Skeletal muscle tissue (tissue), 3 donors: ENCODE measurements at regions not wholly inside any gene's neighbourhood (a gene's known extent, or its start where the extent isn't known, plus 50 kb on each side); places are given as distances from the start of the nearest gene placed in this dataset.

Source experiments
- H3K27ac ChIP-seq: one replicate; pipeline ENCODE4 v1.7.0; 2013; ENCODE audit warnings: mild to moderate bottlenecking, low read depth, low read length, inconsistent platforms
- H3K27me3 ChIP-seq, 3 donors: one replicate each; pipeline ENCODE4 v1.7.0; 2013; ENCODE audit warnings: low read length in 3 of 3; ENCODE audit not compliant: control insufficient read depth in 3 of 3, insufficient read depth in 3 of 3
- H3K36me3 ChIP-seq, 3 donors: one replicate each; pipeline ENCODE4 v1.7.0; 2013; ENCODE audit warnings: low read length in 3 of 3; ENCODE audit not compliant: control insufficient read depth in 3 of 3, insufficient read depth in 3 of 3
- H3K4me1 ChIP-seq, 3 donors: one replicate each; pipeline ENCODE4 v1.7.0; 2013; ENCODE audit warnings: low read length in 3 of 3, mild to moderate bottlenecking in 3 of 3; ENCODE audit not compliant: control insufficient read depth in 3 of 3, insufficient read depth in 3 of 3
- H3K4me3 ChIP-seq, 3 donors: one replicate each; pipeline ENCODE4 v1.7.0; 2013; ENCODE audit warnings: low read length in 3 of 3
- H3K9ac ChIP-seq, 3 donors: one replicate each; pipeline ENCODE4 v1.7.0; 2013; ENCODE audit warnings: low read length in 3 of 3, mild to moderate bottlenecking in 3 of 3, moderate library complexity in 2 of 3, low read depth in 1 of 3
- H3K9me3 ChIP-seq, 3 donors: one replicate each; pipeline ENCODE4 v1.7.0; 2013; ENCODE audit warnings: low read length in 3 of 3; ENCODE audit not compliant: control insufficient read depth in 3 of 3
- donor health status: Osteomylitis.

DNA sequence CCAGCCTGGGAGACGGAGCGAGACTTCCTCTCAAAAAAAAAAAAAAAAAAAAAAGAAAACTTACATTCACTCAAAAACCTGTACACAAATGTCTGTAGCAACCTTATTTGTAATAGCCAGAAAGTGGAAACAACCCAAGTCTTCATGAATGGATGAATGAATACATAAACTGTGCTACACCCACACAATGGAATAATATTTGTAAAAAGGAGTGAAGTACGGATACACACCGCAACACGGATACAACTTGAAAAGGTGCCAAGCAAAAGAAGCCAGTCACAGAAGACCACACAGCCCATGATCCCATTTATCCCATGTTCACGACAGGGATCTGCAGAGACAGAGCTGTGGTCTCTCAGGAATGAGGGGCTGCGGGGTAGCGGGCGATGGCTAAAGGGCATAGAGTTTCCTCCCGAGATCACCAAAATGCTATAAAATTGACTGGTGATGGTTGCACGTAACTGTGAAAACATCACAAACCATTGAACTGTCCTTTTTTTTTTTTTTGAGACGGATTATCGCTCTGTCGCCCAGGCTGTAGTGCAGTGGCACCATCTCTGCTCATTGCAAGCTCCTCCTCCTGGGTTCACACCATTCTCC is 76.2 kb upstream of the COL5A1 start:
- no peak overlapping the region for H3K27ac ChIP-seq
- no peaks in the 10 kb centered on the region for H3K36me3 ChIP-seq
- H3K9me3 ChIP-seq: peaks cover 2 to 12% (median 6%) of the 10 kb centered on the region in 3 donors
- H3K4me3 ChIP-seq: no peak overlapping the region
- H3K9ac ChIP-seq: no peak overlapping the region
- H3K27me3 ChIP-seq: peaks cover 9 to 22% (median 11%) of the 10 kb centered on the region in 3 donors
- no peaks in the 10 kb centered on the region for H3K4me1 ChIP-seq

DNA sequence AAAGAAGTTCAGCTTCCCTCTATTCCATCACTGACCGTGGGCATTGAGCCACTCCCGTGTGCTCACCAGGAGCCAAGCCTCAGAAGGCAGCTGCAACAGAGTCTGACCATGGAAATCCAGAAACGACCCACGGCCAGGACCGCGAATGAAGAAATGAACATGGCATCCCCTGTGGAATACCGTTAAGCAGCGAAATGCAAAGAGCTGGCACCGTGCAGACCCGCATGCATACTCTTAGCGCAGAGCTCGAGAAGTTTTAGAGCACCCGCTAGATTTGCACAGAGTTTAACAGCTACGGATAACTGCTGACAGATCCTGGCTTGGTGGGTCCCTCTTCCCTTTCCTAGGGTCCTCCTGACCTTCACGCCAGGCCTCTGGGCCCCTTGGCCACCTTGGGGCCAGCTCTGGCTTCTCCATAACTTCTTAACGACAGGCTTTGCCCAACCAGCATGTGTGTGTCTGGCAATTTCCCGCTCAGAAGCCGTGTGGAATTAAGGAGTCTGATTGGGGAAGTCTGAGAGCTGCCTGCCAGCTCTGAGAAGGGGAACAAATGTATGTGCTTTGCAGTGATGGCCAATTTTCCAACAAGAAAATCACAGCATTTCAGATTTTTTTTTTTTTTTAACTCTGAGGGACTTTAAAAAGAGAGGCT is 75.3 kb upstream of the COL5A1 start:
- no peak overlapping the region for H3K4me3 ChIP-seq
- no peak overlapping the region for H3K9ac ChIP-seq
- H3K9me3 ChIP-seq: peaks cover 2 to 12% (median 6%) of the 10 kb centered on the region in 3 donors
- no peak overlapping the region for H3K27ac ChIP-seq
- H3K4me1 ChIP-seq: peaks cover 0 to 3% (median 0%) of the 10 kb centered on the region in 3 donors
- H3K27me3 ChIP-seq: peaks cover 9 to 22% (median 11%) of the 10 kb centered on the region in 3 donors
- no peaks in the 10 kb centered on the region for H3K36me3 ChIP-seq

GRCh38 chr9:134566936-134567335 is 74.7 kb upstream of the COL5A1 start:
- no peaks in the 10 kb centered on the region for H3K36me3 ChIP-seq
- H3K4me3 ChIP-seq: no peak overlapping the region
- no peak overlapping the region for H3K9ac ChIP-seq
- peaks cover 0 to 3% (median 0%) of the 10 kb centered on the region in 3 donors for H3K4me1 ChIP-seq
- no peak overlapping the region for H3K27ac ChIP-seq
- peaks cover 9 to 18% (median 11%) of the 10 kb centered on the region in 3 donors for H3K27me3 ChIP-seq
- peaks cover 2 to 12% (median 6%) of the 10 kb centered on the region in 3 donors for H3K9me3 ChIP-seq

DNA sequence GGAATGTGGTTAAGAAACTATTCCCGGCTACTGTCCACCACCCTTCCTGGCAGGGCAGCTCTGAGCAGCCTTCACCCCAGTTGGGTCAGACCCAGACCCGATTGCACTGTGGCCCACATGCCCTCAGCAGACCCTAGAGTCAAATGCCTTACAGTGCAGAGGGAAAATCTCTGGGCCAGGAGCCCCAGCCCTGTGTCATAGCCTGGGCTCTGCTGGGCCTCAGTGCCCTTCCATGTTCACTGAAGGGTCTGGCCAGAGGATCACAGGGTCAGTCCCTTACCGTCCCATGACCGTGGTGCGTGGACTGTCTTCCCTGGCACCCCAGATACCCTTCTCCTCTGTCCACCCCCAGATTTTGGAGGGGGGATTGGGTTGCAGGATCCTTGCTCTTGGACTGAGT is 73.5 kb upstream of the COL5A1 start:
- Histone ChIP-seq H3K9me3 (peaks cover 2 to 10% (median 6%) of the 10 kb centered on the region in 3 donors), H3K27ac (no peak overlapping the region), H3K27me3 (peaks cover 8 to 14% (median 9%) of the 10 kb centered on the region in 3 donors), H3K4me3 (no peak overlapping the region), H3K4me1 (peaks cover 0 to 3% (median 0%) of the 10 kb centered on the region in 3 donors), H3K36me3 (no peaks in the 10 kb centered on the region), H3K9ac (no peak overlapping the region)

DNA sequence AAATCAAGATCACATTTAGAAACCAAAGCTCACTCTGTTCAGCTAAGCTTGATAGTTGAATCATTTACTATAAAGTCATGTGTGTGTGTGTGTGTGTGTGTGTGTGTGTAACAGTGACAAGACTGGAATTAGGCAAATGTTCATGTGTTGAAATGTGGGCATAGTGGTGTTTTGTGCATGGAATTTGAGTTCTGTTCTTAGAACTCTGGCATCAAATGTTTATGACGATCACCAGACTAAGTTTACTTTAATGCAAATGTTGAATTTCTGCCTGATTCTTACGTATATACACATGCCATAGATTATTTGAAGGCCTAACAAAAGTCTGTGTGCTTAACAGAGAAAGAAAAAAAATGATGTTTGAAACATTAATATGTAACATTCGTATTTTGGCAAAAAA is 72.8 kb upstream of the COL5A1 start:
- Histone ChIP-seq H3K9ac (no peak overlapping the region), H3K9me3 (peaks cover 2 to 10% (median 6%) of the 10 kb centered on the region in 3 donors), H3K4me3 (no peak overlapping the region), H3K27me3 (peaks cover 8 to 11% (median 9%) of the 10 kb centered on the region in 3 donors), H3K36me3 (no peaks in the 10 kb centered on the region), H3K4me1 (peaks cover 0 to 3% (median 0%) of the 10 kb centered on the region in 3 donors), H3K27ac (no peak overlapping the region)

DNA sequence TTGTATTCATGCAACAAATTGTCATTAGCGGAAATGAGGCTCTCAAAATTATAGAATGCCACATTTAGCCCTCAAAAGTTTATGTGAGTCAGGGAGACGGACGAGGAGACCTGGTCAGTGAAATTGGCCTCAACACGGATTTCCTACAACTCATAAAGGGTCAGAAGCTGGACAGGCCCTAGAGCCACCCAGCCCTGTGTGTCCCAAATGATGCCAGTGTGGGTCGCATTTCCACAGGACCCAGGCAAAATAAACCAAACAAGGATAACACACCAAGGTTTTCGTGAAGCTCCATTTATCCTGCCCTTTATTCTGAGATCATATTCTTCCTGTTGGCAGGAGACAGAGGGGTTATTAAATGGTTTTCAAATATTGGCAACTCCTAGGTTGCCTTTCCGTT is 72.0 kb upstream of the COL5A1 start:
- H3K9ac ChIP-seq: no peak overlapping the region
- peaks cover 2 to 10% (median 6%) of the 10 kb centered on the region in 3 donors for H3K9me3 ChIP-seq
- H3K4me3 ChIP-seq: no peak overlapping the region
- H3K27ac ChIP-seq: no peak overlapping the region
- H3K4me1 ChIP-seq: peaks cover 0 to 3% (median 0%) of the 10 kb centered on the region in 3 donors
- peaks cover 7 to 9% (median 8%) of the 10 kb centered on the region in 3 donors for H3K27me3 ChIP-seq
- no peaks in the 10 kb centered on the region for H3K36me3 ChIP-seq

DNA sequence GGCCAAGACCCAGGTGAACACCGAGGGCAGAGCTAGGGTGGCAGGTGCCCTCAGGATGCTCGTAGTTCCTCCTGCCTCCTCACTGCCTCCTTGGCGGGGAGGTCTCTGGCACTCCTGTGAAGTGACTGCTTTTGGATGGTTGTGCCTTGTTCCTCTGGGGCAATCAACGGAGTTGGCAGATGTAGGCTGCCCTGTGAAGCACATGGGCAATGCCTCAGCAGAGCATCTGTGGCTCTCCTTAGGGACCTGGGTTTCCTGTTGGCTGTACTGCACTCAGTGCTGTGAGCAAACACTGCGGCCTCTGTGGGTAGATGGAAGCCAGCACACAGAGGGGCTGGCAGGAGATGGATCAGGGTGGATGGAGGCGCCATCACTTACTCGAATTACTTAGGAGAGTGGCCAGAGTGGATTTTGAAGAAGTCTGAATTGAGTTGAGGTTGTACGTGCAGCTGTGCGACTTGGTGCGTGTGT is 71.4 kb upstream of the COL5A1 start:
- Histone ChIP-seq H3K9ac (no peak overlapping the region), H3K4me3 (no peak overlapping the region), H3K36me3 (no peaks in the 10 kb centered on the region), H3K9me3 (peaks cover 2 to 10% (median 6%) of the 10 kb centered on the region in 3 donors), H3K27ac (no peak overlapping the region), H3K27me3 (peaks cover 4 to 13% (median 11%) of the 10 kb centered on the region in 3 donors), H3K4me1 (peaks cover 0 to 3% (median 0%) of the 10 kb centered on the region in 3 donors)

GRCh38 chr9:134570711-134571325 is 70.8 kb upstream of the COL5A1 start:
- Histone ChIP-seq H3K27me3 (peaks cover 4 to 18% (median 17%) of the 10 kb centered on the region in 3 donors), H3K9ac (no peak overlapping the region), H3K4me3 (no peak overlapping the region), H3K9me3 (peaks cover 2 to 10% (median 6%) of the 10 kb centered on the region in 3 donors), H3K27ac (no peak overlapping the region), H3K4me1 (peaks cover 0 to 3% (median 0%) of the 10 kb centered on the region in 3 donors), H3K36me3 (no peaks in the 10 kb centered on the region)

DNA sequence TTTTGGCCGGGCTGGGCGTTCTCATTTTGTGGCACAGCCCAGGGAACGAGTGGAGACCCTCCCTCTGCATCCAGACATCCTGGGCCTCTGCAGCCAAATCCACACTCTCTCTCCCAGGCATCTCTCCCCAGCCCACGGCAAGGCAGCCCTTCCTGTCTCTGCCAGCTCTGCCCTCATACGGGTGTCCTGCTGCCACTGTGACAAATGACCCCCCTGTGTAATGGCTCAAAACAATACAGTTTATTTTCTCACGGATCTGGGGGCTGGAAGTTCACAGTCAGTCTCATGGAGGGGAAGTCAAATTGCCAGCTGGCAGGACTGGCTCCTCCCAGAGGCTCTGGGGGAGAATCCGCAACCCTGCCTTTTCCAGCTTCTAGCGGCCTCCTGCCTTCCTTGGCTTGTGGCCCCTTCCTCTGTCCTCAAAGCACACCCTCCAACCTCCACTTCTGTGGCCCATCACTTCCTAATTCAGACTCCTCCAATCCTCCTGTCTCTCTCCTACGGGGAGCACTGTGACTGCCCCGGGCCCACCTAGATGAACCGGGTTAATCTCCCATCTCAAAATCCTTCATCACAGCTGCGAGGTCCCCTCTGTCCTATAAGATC is 70.2 kb upstream of the COL5A1 start:
- H3K36me3 ChIP-seq: no peaks in the 10 kb centered on the region
- H3K9ac ChIP-seq: no peak overlapping the region
- no peak overlapping the region for H3K27ac ChIP-seq
- peaks cover 5 to 23% (median 19%) of the 10 kb centered on the region in 3 donors for H3K27me3 ChIP-seq
- peaks cover 0 to 3% (median 0%) of the 10 kb centered on the region in 3 donors for H3K4me1 ChIP-seq
- H3K4me3 ChIP-seq: no peak overlapping the region
- peaks cover 2 to 6% (median 6%) of the 10 kb centered on the region in 3 donors for H3K9me3 ChIP-seq
